Suprapubic skin (tissue), 4 donors: ENCODE measurements at regions not wholly inside any gene's neighbourhood (a gene's known extent, or its start where the extent isn't known, plus 50 kb on each side); places are given as distances from the start of the nearest gene placed in this dataset.

Source experiments
- CTCF ChIP-seq, 2 donors: fragments of 200-600 bp in 1 of 2; fragments of 450-650 bp in 1 of 2; sonication (generic) in 1 of 2; IDR thresholded peaks; one replicate each; pipeline ENCODE4 v1.5.1; 2016 to 2019; ENCODE audit warnings: antibody characterized with exemption in 2 of 2, mild to moderate bottlenecking in 1 of 2, moderate library complexity in 1 of 2
- EP300 ChIP-seq: sonication (generic); formaldehyde crosslinking; IDR thresholded peaks from one replicate; pipeline ENCODE4 v1.6.1; 2017; ENCODE audit warnings: antibody characterized with exemption
- POLR2A ChIP-seq, 2 donors: fragments of 450-650 bp; IDR thresholded peaks; one replicate each; pipeline ENCODE4 v1.6.1; 2017; ENCODE audit warnings: antibody characterized with exemption in 2 of 2, mild to moderate bottlenecking in 2 of 2, moderate library complexity in 2 of 2
- POLR2AphosphoS5 ChIP-seq, 3 donors: sonication (generic); formaldehyde crosslinking; IDR thresholded peaks; one replicate each; pipeline ENCODE4 v1.6.1; 2017; ENCODE audit warnings: antibody characterized with exemption in 3 of 3

GRCh38 chr14:34065236-34065635, 114.4 kb upstream of the EGLN3 start:
- TF ChIP-seq CTCF (IDR thresholded peaks at IDR 0.05) (no peak), POLR2AphosphoS5 (IDR thresholded peaks at IDR 0.05) (no peak), EP300 (no peak), POLR2A (IDR thresholded peaks at IDR 0.05) (no peak)
